SH-SY5Y (cell line): ENCODE measurements at regions not wholly inside any gene's neighbourhood (a gene's known extent, or its start where the extent isn't known, plus 50 kb on each side); places are given as distances from the start of the nearest gene placed in this dataset.

Source experiments
- GATA2 ChIP-seq: IDR thresholded peaks from 2 replicates; pipeline ENCODE4 v1.6.1; 2011; ENCODE audit warnings: mild to moderate bottlenecking, low read depth, low read length
- GATA3 ChIP-seq: IDR thresholded peaks from 2 replicates; pipeline ENCODE4 v1.6.1; 2011; ENCODE audit warnings: low read depth, mild to moderate bottlenecking, low read length, moderate library complexity

DNA sequence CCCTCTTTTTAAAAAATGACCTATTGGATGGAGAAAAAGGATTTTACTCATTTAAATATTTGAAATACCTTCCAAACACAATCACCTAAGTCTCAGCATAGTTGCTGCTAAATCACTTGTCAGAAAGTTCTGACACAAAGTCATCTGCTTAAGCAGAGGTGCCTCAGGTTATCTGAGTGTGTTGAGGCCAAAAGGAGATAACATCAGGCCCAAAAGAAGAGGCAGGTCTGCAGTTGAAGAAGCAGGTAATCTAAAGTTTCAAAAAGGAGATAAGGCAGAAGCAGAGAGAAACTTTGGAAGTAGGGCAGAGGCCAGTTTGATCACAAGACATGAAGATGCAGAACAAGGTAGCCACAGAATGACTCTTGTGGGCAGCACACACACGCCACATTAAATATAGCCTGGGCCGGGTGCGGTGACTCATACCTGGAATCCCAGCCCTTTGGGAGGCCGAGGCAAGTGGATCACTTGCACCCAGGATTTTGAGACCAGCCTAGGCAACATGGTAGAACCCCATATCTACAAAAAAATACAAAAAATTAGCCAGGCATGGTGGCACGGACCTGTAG, 175.7 kb upstream of the API5 start:
- TF ChIP-seq GATA2 (no peak), GATA3 (no peak)
